HCT116 (cell line): ENCODE measurements at regions not wholly inside any gene's neighbourhood (a gene's known extent, or its start where the extent isn't known, plus 50 kb on each side); places are given as distances from the start of the nearest gene placed in this dataset.

Source experiments
- ATAC-seq: fragments of 200-7000 bp; cut with Tn5 transposase; 2 replicates; pipeline ENCODE4 v1.9.1; 2020; ENCODE audit warnings: mild to moderate bottlenecking, moderate library complexity
- BruUV-seq: library from RNA; stranded (reverse); fragments of 400-500 nt; replicated peaks from 2 replicates; lab custom pipeline; 2021; lab: Mats Ljungman, UMichigan
- CTCF ChIA-PET: fragments of 300-600 bp; sonication (Branson Sonifier 250); formaldehyde crosslinking; loops from one replicate; lab custom pipeline; 2021; ENCODE audit warnings: antibody characterized with exemption; lab: Charles Lee
- POLR2A ChIA-PET: fragments of 300-600, 350-600 bp; sonication (Branson Sonifier 250); formaldehyde crosslinking; loops from one replicate; lab custom pipeline; 2021; ENCODE audit warnings: antibody characterized with exemption; lab: Charles Lee
- RAD21 ChIA-PET, 2 experiments: fragments of 300-600 bp; sonication (Branson Sonifier 250); formaldehyde crosslinking; loops; one replicate each; lab custom pipeline; 2023; ENCODE audit warnings: low total read pairs in 2 of 2; ENCODE audit not compliant: uncharacterized antibody in 2 of 2, unreplicated experiment in 2 of 2, low non-redundant PET in 1 of 2; lab: Charles Lee
- DNase-seq: peaks from one replicate; pipeline ENCODE4 v3.0.0-alpha.2; 2010; ENCODE audit warnings: low read depth, low spot score
- H2AFZ ChIP-seq: fragments of 200-600 bp; shearing (Covaris generic), sonication (generic); 2 replicates; pipeline ENCODE4 v1.6.1; 2017; ENCODE audit warnings: low read depth, mixed run types, mixed read lengths, antibody characterized with exemption, low read length; ENCODE audit not compliant: poor library complexity, severe bottlenecking
- H3K27ac ChIP-seq: 2 replicates; pipeline ENCODE4 v1.5.1; 2012; ENCODE audit warnings: low read depth, low read length
- H3K27me3 ChIP-seq: fragments of 200-600 bp; sonication (generic); 2 replicates; pipeline ENCODE4 v1.6.1; 2016; ENCODE audit warnings: mixed run types, low read length, mixed read lengths; ENCODE audit not compliant: insufficient read depth
- H3K36me3 ChIP-seq, 2 experiments: fragments of 200-500 bp in 1 of 2; fragments of 200-600 bp in 1 of 2; sonication (Bioruptor generic) in 1 of 2; sonication (generic) in 1 of 2; 2 replicates each; pipeline versions ENCODE4 v1.5.1 to v1.6.1; 2014 to 2016; ENCODE audit warnings: low read length in 2 of 2, inconsistent platforms in 1 of 2, mixed read lengths in 1 of 2, mixed run types in 1 of 2; ENCODE audit not compliant: insufficient read depth in 2 of 2, control insufficient read depth in 1 of 2
- H3K4me1 ChIP-seq, 2 experiments: fragments of 200-600 bp in 1 of 2; sonication (generic) in 1 of 2; 2 replicates each; pipeline versions ENCODE4 v1.5.1 to v1.6.1; 2012 to 2017; ENCODE audit warnings: low read length in 2 of 2, inconsistent platforms in 1 of 2, mild to moderate bottlenecking in 1 of 2, mixed read lengths in 1 of 2, mixed run types in 1 of 2, moderate library complexity in 1 of 2; ENCODE audit not compliant: insufficient read depth in 2 of 2, control insufficient read depth in 1 of 2
- H3K4me2 ChIP-seq: fragments of 200-600 bp; sonication (generic); 2 replicates; pipeline ENCODE4 v1.6.1; 2017; ENCODE audit warnings: mixed run types, low read length, mixed read lengths
- H3K4me3 ChIP-seq, 2 experiments: fragments of 200-600 bp in 1 of 2; sonication (generic) in 1 of 2; replicated peaks in 1 of 2; 2 replicates each; pipeline ENCODE4 v1.5.1; 2011 to 2016; ENCODE audit warnings: low read length in 2 of 2, control low read depth in 1 of 2, low read depth in 1 of 2, mild to moderate bottlenecking in 1 of 2, mixed read lengths in 1 of 2, mixed run types in 1 of 2
- H3K79me2 ChIP-seq: fragments of 200-600 bp; sonication (generic); 2 replicates; pipeline ENCODE4 v1.6.1; 2017; ENCODE audit warnings: mild to moderate bottlenecking, mixed run types, low read length, moderate library complexity, mixed read lengths; ENCODE audit not compliant: insufficient read depth
- H3K9ac ChIP-seq: fragments of 200-600 bp; sonication (generic); 2 replicates; pipeline ENCODE4 v1.6.1; 2016; ENCODE audit warnings: low read length, mixed read lengths
- H3K9me2 ChIP-seq: fragments of 200-600 bp; sonication (generic), shearing (Covaris generic); 2 replicates; pipeline ENCODE4 v1.6.1; 2017; ENCODE audit warnings: mixed run types, mild to moderate bottlenecking, moderate library complexity; ENCODE audit not compliant: insufficient read depth
- H3K9me3 ChIP-seq, 2 experiments: fragments of 200-500 bp in 1 of 2; fragments of 200-600 bp in 1 of 2; sonication (Bioruptor generic) in 1 of 2; sonication (generic) in 1 of 2; 2 replicates each; pipeline ENCODE4 v1.6.1; 2014 to 2017; ENCODE audit warnings: low read length in 2 of 2, mixed read lengths in 2 of 2, inconsistent platforms in 1 of 2, low read depth in 1 of 2, mild to moderate bottlenecking in 1 of 2, mixed run types in 1 of 2, moderate library complexity in 1 of 2; ENCODE audit not compliant: control insufficient read depth in 1 of 2, insufficient read depth in 1 of 2
- H4K20me1 ChIP-seq: fragments of 200-600 bp; sonication (generic), shearing (Covaris generic); 2 replicates; pipeline ENCODE4 v1.6.1; 2017; ENCODE audit warnings: mixed run types, mild to moderate bottlenecking, moderate library complexity; ENCODE audit not compliant: insufficient read depth
- CBX3 ChIP-seq: IDR thresholded peaks from 2 replicates; pipeline ENCODE4 v1.6.1; 2012; ENCODE audit warnings: low read depth
- EGR1 ChIP-seq: IDR thresholded peaks from 2 replicates; pipeline ENCODE4 v1.6.1; 2012; ENCODE audit warnings: low read depth
- ELF1 ChIP-seq: IDR thresholded peaks from 2 replicates; pipeline ENCODE4 v1.6.1; 2012; ENCODE audit warnings: low read depth, borderline replicate concordance
- EZH2 ChIP-seq: fragments of 200-600 bp; sonication (generic); IDR thresholded peaks from 2 replicates; pipeline ENCODE4 v1.6.1; 2017; ENCODE audit warnings: antibody characterized with exemption, mixed run types
- EZH2phosphoT487 ChIP-seq: fragments of 200-600 bp; IDR thresholded peaks from 2 replicates; pipeline ENCODE4 v1.6.1; 2018; ENCODE audit warnings: antibody characterized with exemption, borderline replicate concordance
- FOSL1 ChIP-seq: IDR thresholded peaks from 2 replicates; pipeline ENCODE4 v1.6.1; 2012; ENCODE audit warnings: low read depth
- JUND ChIP-seq: IDR thresholded peaks from 2 replicates; pipeline ENCODE4 v1.6.1; 2012
- POLR2AphosphoS5 ChIP-seq: IDR thresholded peaks from 2 replicates; pipeline ENCODE4 v1.6.1; 2011; ENCODE audit warnings: mild to moderate bottlenecking, low read depth, low read length, moderate library complexity
- RAD21 ChIP-seq: IDR thresholded peaks from 2 replicates; pipeline ENCODE4 v1.6.1; 2012; ENCODE audit warnings: low read depth, mild to moderate bottlenecking
- REST ChIP-seq: IDR thresholded peaks from 2 replicates; pipeline ENCODE4 v1.6.1; 2012; ENCODE audit warnings: low read depth
- SP1 ChIP-seq: IDR thresholded peaks from 2 replicates; pipeline ENCODE4 v1.6.1; 2012; ENCODE audit warnings: low read depth
- SRF ChIP-seq: IDR thresholded peaks from 2 replicates; pipeline ENCODE4 v1.6.1; 2012; ENCODE audit warnings: low read depth
- TCF7L2 ChIP-seq: IDR thresholded peaks from 2 replicates; pipeline ENCODE4 v1.7.0; 2011; ENCODE audit warnings: borderline replicate concordance, inconsistent platforms; ENCODE audit not compliant: insufficient read depth, insufficient read length; ENCODE audit errors: extremely low read depth
- YY1 ChIP-seq: IDR thresholded peaks from 2 replicates; pipeline ENCODE4 v1.6.1; 2011; ENCODE audit warnings: low read length, low read depth, moderate library complexity, mild to moderate bottlenecking; ENCODE audit not compliant: insufficient replicate concordance; ENCODE audit errors: extremely low read depth
- ZFX ChIP-seq: fragments of 450-650 bp; IDR thresholded peaks from 2 replicates; pipeline ENCODE4 v1.6.1; 2017
- ZNF274 ChIP-seq: fragments of 200-500 bp; sonication (Bioruptor generic); IDR thresholded peaks from 2 replicates; pipeline ENCODE4 v1.6.1; 2014; ENCODE audit warnings: mild to moderate bottlenecking, low read depth, low read length, inconsistent platforms
- intact Hi-C: fragments of 100-400 bp; cut with micrococcal nuclease; formaldehyde crosslinking; loops from 2 replicates; pipeline ENCODE4 v1.10.0; 2022

- H3K27me3 ChIP-seq = peaks cover 4% of the 10 kb centered on the region; the same call in 1 of the 2 replicates
- H2AFZ ChIP-seq = no peak overlapping the region
- H3K36me3 ChIP-seq = no peaks in the 10 kb centered on the region
- no peak overlapping the region for H3K27ac ChIP-seq
- ATAC-seq (no peak), DNase-seq (no peak)
- BruUV-seq = no TSS peak
- no peaks in the 10 kb centered on the region for H3K9me3 ChIP-seq
- no peaks in the 10 kb centered on the region for H3K9me2 ChIP-seq
- ChIA-PET CTCF (interaction anchor here (1.8 kb wide), 1 partner anchor 216 kb away, joined by 10 read pairs; no protein-coding TSS in a partner anchor), RAD21 (interaction anchor here in 1 of 2 experiments (1.1 kb wide), 1 partner anchor 216 kb away, joined by 4 read pairs; no protein-coding TSS in a partner anchor), POLR2A (no interaction called here)
- H3K9ac ChIP-seq = no peak overlapping the region
- H3K4me2 ChIP-seq = no peak overlapping the region
- intact Hi-C loops = no loop called here
- H3K4me1 ChIP-seq = no peaks in the 10 kb centered on the region
- TF ChIP-seq RAD21 (no peak), CBX3 (no peak), EZH2 (no peak), FOSL1 (no peak), POLR2AphosphoS5 (no peak), ELF1 (no peak), JUND (no peak), TCF7L2 (no peak), ZNF274 (no peak), EGR1 (no peak), SRF (no peak)
- H4K20me1 ChIP-seq = no peaks in the 10 kb centered on the region
- H3K4me3 ChIP-seq = no peak overlapping the region
- no peaks in the 10 kb centered on the region for H3K79me2 ChIP-seq
Observed at GRCh38 chr7:148481147-148481526, 109.4 kb upstream of the C7orf33 start.

- Histone ChIP-seq H3K36me3 (no peaks in the 10 kb centered on the region), H3K79me2 (no peaks in the 10 kb centered on the region), H3K27me3 (peaks cover 4% of the 10 kb centered on the region; the same call in 1 of the 2 replicates), H4K20me1 (no peaks in the 10 kb centered on the region), H3K4me1 (no peaks in the 10 kb centered on the region), H3K4me2 (no peak overlapping the region), H2AFZ (no peak overlapping the region), H3K9me2 (no peaks in the 10 kb centered on the region), H3K9ac (no peak overlapping the region), H3K27ac (no peak overlapping the region), H3K4me3 (no peak overlapping the region), H3K9me3 (no peaks in the 10 kb centered on the region)
- DNase-seq = no peak
- BruUV-seq = no TSS peak
- ChIA-PET RAD21 (no interaction called here), POLR2A (no interaction called here), CTCF (no interaction called here)
- no peak for ATAC-seq
- intact Hi-C loops = no loop called here
- TF ChIP-seq EZH2 = no peak
- no peak for TF ChIP-seq YY1
- no peak for TF ChIP-seq EGR1
- TF ChIP-seq EZH2phosphoT487 = no peak
- no peak for TF ChIP-seq RAD21
- TF ChIP-seq REST = no peak
- TF ChIP-seq CBX3 = no peak
- TF ChIP-seq ZNF274 = no peak
- TF ChIP-seq ZFX = no peak
- no peak for TF ChIP-seq SRF
- TF ChIP-seq SP1 = no peak
Observed at GRCh38 chr7:148481971-148482626, 108.5 kb upstream of the C7orf33 start.
